Lower lobe of right lung (tissue), 2 donors: ENCODE measurements at regions not wholly inside any gene's neighbourhood (a gene's known extent, or its start where the extent isn't known, plus 50 kb on each side); places are given as distances from the start of the nearest gene placed in this dataset.

ENCODE experiments used
- ATAC-seq, 2 donors: fragments of 200-7000 bp; cut with Tn5 transposase; one replicate each; pipeline ENCODE4 v1.9.1; 2020 to 2022; ENCODE audit warnings: mild to moderate bottlenecking in 2 of 2, moderate library complexity in 2 of 2
- DNase-seq: peaks from one replicate; pipeline ENCODE4 v3.0.0-alpha.2; 2020
- H3K27ac ChIP-seq: fragments of 200-600 bp; one replicate; pipeline ENCODE4 v1.8.0; 2022
- H3K27me3 ChIP-seq: fragments of 200-600 bp; one replicate; pipeline ENCODE4 v1.8.0; 2022; ENCODE audit warnings: low read depth
- H3K36me3 ChIP-seq: fragments of 200-600 bp; one replicate; pipeline ENCODE4 v1.8.0; 2022; ENCODE audit warnings: mild to moderate bottlenecking
- H3K4me1 ChIP-seq: fragments of 200-600 bp; one replicate; pipeline ENCODE4 v1.8.0; 2022
- H3K4me3 ChIP-seq: fragments of 200-600 bp; one replicate; pipeline ENCODE4 v1.8.0; 2022; ENCODE audit warnings: mild to moderate bottlenecking
- H3K9me3 ChIP-seq: fragments of 200-600 bp; one replicate; pipeline ENCODE4 v1.8.0; 2022
- CTCF ChIP-seq: fragments of 200-600 bp; IDR thresholded peaks from one replicate; pipeline ENCODE4 v1.8.0; 2022; ENCODE audit warnings: antibody characterized with exemption, mild to moderate bottlenecking
- intact Hi-C: fragments of 100-400 bp; cut with DNase I; formaldehyde crosslinking; loops from one replicate; pipeline ENCODE4 v1.11.0; 2022
- donor health status: DM: no; HTN: yes; CAD: no; lungs with severe emphysema.

GRCh38 chr5:112472614-112473013, 53.5 kb upstream of the EPB41L4A start:
- Histone ChIP-seq H3K27ac (no peak overlapping the region), H3K9me3 (no peaks in the 10 kb centered on the region), H3K27me3 (no peaks in the 10 kb centered on the region), H3K4me3 (no peak overlapping the region), H3K36me3 (no peaks in the 10 kb centered on the region), H3K4me1 (no peaks in the 10 kb centered on the region)
- no peak for ATAC-seq
- no peak for DNase-seq
- TF ChIP-seq CTCF = no peak
- intact Hi-C loops = no loop called here

- no peak for TF ChIP-seq CTCF
- intact Hi-C loops = no loop called here
- ATAC-seq (no peak), DNase-seq (no peak)
- Histone ChIP-seq H3K9me3 (no peaks in the 10 kb centered on the region), H3K27ac (no peak overlapping the region), H3K4me1 (no peaks in the 10 kb centered on the region), H3K27me3 (no peaks in the 10 kb centered on the region), H3K4me3 (no peak overlapping the region), H3K36me3 (no peaks in the 10 kb centered on the region)
Measured at GRCh38 chr5:112473989-112474388, 54.9 kb upstream of the EPB41L4A start.

GRCh38 chr5:112475747-112476365, 56.8 kb upstream of the EPB41L4A start:
- ATAC-seq (no peak), DNase-seq (no peak)
- H3K4me1 ChIP-seq = no peaks in the 10 kb centered on the region
- no peaks in the 10 kb centered on the region for H3K9me3 ChIP-seq
- no peak overlapping the region for H3K4me3 ChIP-seq
- H3K27me3 ChIP-seq = no peaks in the 10 kb centered on the region
- intact Hi-C loops = no loop called here
- H3K36me3 ChIP-seq = no peaks in the 10 kb centered on the region
- no peak for TF ChIP-seq CTCF
- H3K27ac ChIP-seq = no peak overlapping the region

- Histone ChIP-seq H3K9me3 (no peaks in the 10 kb centered on the region), H3K27ac (no peak overlapping the region), H3K4me3 (no peak overlapping the region), H3K36me3 (no peaks in the 10 kb centered on the region), H3K4me1 (no peaks in the 10 kb centered on the region), H3K27me3 (no peaks in the 10 kb centered on the region)
- DNase-seq (no peak), ATAC-seq (peak in 1 of 2 donors; percentile 25)
- no peak for TF ChIP-seq CTCF
- intact Hi-C loops = no loop called here
Measured at GRCh38 chr5:112479418-112479817, 60.3 kb upstream of the EPB41L4A start.

GRCh38 chr5:112480501-112480900, 61.4 kb upstream of the EPB41L4A start:
- Histone ChIP-seq H3K27me3 (no peaks in the 10 kb centered on the region), H3K4me3 (no peak overlapping the region), H3K36me3 (no peaks in the 10 kb centered on the region), H3K9me3 (no peaks in the 10 kb centered on the region), H3K27ac (no peak overlapping the region), H3K4me1 (no peaks in the 10 kb centered on the region)
- no peak for TF ChIP-seq CTCF
- DNase-seq (no peak), ATAC-seq (no peak)
- intact Hi-C loops = no loop called here
